Esophagus muscularis mucosa (tissue), 4 donors: ENCODE measurements at regions not wholly inside any gene's neighbourhood (a gene's known extent, or its start where the extent isn't known, plus 50 kb on each side); places are given as distances from the start of the nearest gene placed in this dataset.

Source experiments
- EP300 ChIP-seq: sonication (generic); formaldehyde crosslinking; IDR thresholded peaks from one replicate; pipeline ENCODE4 v1.6.1; 2017; ENCODE audit warnings: antibody characterized with exemption
- POLR2A ChIP-seq: fragments of 450-650 bp; IDR thresholded peaks from one replicate; pipeline ENCODE4 v1.6.1; 2017; ENCODE audit warnings: antibody characterized with exemption, moderate library complexity, mild to moderate bottlenecking, low read depth
- POLR2AphosphoS5 ChIP-seq, 2 donors: sonication (generic); formaldehyde crosslinking; IDR thresholded peaks; one replicate each; pipeline ENCODE4 v1.6.1; 2017; ENCODE audit warnings: antibody characterized with exemption in 2 of 2
- TF ChIP-seq, protein P1 (sequence below), 3 experiments: fragments of 200-600 bp in 2 of 3; fragments of 450-650 bp in 1 of 3; sonication (generic) in 2 of 3; IDR thresholded peaks; one replicate each; pipeline ENCODE4 v1.5.1; 2017 to 2019; ENCODE audit warnings: antibody characterized with exemption in 3 of 3, mild to moderate bottlenecking in 2 of 3, moderate library complexity in 1 of 3

DNA sequence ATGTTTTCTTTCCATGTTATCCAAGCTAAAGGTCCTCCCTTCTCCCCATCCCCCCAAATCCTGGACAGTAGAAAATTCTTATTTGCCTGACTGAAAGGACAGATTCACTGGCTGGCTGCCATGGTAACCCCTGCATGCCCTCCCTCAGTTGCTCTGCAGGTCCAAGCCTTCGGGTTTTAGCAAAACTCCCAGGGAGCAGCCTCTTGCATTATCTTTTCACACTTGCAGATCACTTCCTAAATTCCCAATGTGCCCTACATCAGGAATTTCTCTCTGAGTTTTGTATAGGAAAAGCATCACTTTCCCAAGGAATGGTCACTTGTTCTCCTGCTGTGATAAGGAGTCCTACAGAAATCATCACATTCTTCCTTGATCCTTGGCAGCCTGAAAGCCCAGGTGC lies 75.0 kb upstream of the TENM4 start:
- TF ChIP-seq, protein P1, sequence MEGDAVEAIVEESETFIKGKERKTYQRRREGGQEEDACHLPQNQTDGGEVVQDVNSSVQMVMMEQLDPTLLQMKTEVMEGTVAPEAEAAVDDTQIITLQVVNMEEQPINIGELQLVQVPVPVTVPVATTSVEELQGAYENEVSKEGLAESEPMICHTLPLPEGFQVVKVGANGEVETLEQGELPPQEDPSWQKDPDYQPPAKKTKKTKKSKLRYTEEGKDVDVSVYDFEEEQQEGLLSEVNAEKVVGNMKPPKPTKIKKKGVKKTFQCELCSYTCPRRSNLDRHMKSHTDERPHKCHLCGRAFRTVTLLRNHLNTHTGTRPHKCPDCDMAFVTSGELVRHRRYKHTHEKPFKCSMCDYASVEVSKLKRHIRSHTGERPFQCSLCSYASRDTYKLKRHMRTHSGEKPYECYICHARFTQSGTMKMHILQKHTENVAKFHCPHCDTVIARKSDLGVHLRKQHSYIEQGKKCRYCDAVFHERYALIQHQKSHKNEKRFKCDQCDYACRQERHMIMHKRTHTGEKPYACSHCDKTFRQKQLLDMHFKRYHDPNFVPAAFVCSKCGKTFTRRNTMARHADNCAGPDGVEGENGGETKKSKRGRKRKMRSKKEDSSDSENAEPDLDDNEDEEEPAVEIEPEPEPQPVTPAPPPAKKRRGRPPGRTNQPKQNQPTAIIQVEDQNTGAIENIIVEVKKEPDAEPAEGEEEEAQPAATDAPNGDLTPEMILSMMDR (IDR thresholded peaks at IDR 0.05), result no peak
- TF ChIP-seq POLR2AphosphoS5 (IDR thresholded peaks at IDR 0.05) (no peak), EP300 (no peak), POLR2A (no peak)
